ENCODE measurements at regions not wholly inside any gene's neighbourhood (a gene's known extent, or its start where the extent isn't known, plus 50 kb on each side); places are given as distances from the start of the nearest gene placed in this dataset.

DNA sequence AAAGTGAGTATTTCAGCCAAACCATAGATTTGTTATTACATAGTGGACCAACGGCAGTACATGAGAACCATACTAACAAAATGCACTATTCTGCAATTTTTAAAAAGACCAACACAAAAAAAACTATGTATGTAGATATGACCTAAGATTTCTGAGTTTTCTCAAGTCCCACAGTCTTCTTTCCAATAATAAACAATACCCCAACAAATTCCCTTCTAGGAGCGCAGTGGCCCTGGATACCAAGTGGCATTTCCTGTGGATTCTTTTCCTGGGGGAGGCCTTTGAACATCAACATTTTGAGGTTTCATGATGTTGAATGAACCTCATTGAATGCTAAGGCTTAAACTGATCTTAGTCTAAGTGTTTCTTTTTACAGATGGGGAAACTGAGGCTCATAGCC is 210.5 kb downstream of the BCAT1 start:
- H3K36me3 ChIP-seq (ENCODE audit: control insufficient read depth, insufficient read depth, low read length), result no peaks in the 10 kb centered on the region
- TF ChIP-seq, protein P1, sequence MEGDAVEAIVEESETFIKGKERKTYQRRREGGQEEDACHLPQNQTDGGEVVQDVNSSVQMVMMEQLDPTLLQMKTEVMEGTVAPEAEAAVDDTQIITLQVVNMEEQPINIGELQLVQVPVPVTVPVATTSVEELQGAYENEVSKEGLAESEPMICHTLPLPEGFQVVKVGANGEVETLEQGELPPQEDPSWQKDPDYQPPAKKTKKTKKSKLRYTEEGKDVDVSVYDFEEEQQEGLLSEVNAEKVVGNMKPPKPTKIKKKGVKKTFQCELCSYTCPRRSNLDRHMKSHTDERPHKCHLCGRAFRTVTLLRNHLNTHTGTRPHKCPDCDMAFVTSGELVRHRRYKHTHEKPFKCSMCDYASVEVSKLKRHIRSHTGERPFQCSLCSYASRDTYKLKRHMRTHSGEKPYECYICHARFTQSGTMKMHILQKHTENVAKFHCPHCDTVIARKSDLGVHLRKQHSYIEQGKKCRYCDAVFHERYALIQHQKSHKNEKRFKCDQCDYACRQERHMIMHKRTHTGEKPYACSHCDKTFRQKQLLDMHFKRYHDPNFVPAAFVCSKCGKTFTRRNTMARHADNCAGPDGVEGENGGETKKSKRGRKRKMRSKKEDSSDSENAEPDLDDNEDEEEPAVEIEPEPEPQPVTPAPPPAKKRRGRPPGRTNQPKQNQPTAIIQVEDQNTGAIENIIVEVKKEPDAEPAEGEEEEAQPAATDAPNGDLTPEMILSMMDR (IDR thresholded peaks at IDR 0.05; ENCODE audit: insufficient read depth, low read depth, low read length), result no peak
- no peak for DNase-seq (ENCODE audit: low read depth)
- CTCF ChIA-PET, result no interaction called here
- POLR2A ChIA-PET, result no interaction called here
- no peak overlapping the region for H3K4me3 ChIP-seq (ENCODE audit: low read depth, low read length)
- no peaks in the 10 kb centered on the region for H3K27me3 ChIP-seq (ENCODE audit: control insufficient read depth, insufficient read depth, low read length)

DNA sequence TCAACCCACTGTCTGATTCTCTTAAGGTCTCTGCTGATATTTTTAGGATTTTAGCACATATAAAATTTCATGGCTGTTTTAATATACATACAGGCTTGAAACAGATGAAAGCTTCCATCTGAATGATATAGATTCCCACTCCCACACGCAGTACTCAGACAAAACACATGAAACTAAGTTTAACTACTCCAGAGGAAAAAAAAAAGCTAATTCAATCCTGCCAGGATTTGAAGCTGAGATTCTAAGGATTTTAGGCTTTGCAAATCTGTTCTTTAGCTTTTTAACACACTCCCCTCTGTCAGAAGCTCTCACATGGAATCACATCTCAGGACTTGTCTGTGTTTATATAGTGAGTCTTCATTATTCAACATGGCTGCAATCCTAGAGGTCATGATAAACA is 217.3 kb downstream of the BCAT1 start:
- DNase-seq (ENCODE audit: low read depth), result no peak
- TF ChIP-seq, protein P1 (IDR thresholded peaks at IDR 0.05; ENCODE audit: insufficient read depth, low read depth, low read length), result no peak
- Histone ChIP-seq H3K36me3 (ENCODE audit: control insufficient read depth, insufficient read depth, low read length) (no peaks in the 10 kb centered on the region), H3K4me3 (ENCODE audit: low read depth, low read length) (no peak overlapping the region), H3K27me3 (ENCODE audit: control insufficient read depth, insufficient read depth, low read length) (no peaks in the 10 kb centered on the region)
- POLR2A ChIA-PET, result no interaction called here
- CTCF ChIA-PET, result interaction anchor here (0.7 kb wide), 1 partner anchor 11 kb away, joined by 3 read pairs; no protein-coding TSS in a partner anchor

DNA sequence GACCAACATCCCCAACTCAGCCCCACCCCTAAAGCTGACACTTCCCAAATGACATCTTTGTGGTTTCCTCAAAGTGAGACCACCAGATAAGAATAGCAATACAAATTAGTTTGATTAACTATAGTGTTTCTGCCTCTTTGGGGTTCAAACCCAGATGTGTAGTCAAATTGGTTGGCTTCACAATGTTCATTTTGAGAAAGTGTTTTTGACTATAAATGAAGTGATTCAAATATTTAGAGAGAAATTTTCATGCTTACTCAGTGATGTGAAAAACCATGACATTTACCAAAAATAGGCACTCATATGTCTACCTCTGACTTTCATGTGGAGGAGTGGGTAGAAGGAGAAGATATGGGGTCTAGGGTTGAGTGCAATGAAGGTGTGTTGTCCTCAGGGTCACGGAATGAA is 218.4 kb downstream of the BCAT1 start:
- CTCF ChIA-PET, result no interaction called here

DNA sequence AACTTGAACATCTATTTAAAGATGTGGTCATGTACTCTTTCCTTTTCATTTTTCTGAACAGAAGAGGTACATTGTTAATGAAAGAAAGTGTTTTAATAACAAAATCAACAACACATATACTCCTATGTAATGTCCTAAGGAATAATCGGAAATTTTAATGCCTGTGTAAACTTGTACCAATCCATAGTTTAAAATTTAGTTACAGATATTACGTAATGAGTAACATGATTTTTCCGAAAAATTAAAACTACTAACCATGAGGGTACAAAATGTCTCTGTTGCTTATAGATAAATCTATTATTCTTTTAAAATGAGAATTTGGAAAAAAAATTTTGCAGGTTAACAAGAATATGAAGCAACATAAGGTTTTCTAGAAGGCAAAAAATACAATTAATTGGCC is 220.1 kb downstream of the BCAT1 start:
- TF ChIP-seq, protein P1 (IDR thresholded peaks at IDR 0.05; ENCODE audit: insufficient read depth, low read depth, low read length), result no peak
- CTCF ChIA-PET, result no interaction called here
- POLR2A ChIA-PET, result no interaction called here
- Histone ChIP-seq H3K27me3 (ENCODE audit: control insufficient read depth, insufficient read depth, low read length) (no peaks in the 10 kb centered on the region), H3K36me3 (ENCODE audit: control insufficient read depth, insufficient read depth, low read length) (no peaks in the 10 kb centered on the region), H3K4me3 (ENCODE audit: low read depth, low read length) (no peak overlapping the region)
- DNase-seq (ENCODE audit: low read depth), result no peak

More for the DNA sequence above, 218.4 kb downstream of the BCAT1 start:
- Histone ChIP-seq H3K27me3 (ENCODE audit: control insufficient read depth, insufficient read depth, low read length) (no peaks in the 10 kb centered on the region), H3K4me3 (ENCODE audit: low read depth, low read length) (no peak overlapping the region), H3K36me3 (ENCODE audit: control insufficient read depth, insufficient read depth, low read length) (no peaks in the 10 kb centered on the region)
- POLR2A ChIA-PET, result no interaction called here
- no peak for DNase-seq (ENCODE audit: low read depth)
- TF ChIP-seq, protein P1 (IDR thresholded peaks at IDR 0.05; ENCODE audit: insufficient read depth, low read depth, low read length), result no peak

DNA sequence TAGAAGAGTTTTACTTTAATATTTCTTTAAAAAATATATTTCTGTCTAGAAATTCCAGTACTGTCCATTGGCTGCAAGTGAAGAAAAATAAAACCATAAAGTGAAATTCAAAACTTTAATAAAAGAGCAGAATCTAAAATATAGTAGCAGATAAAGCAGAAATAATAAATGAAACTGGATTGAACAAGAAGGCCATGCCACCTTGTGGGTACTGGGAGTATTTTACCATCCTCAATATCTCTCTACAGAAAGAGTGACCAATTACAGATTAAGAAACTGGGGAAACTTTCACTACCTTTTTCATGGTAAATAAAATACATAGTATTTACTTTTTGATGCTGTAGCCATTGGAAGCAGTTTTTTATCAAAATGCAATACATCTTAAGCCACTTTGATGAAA is 220.5 kb downstream of the BCAT1 start:
- Histone ChIP-seq H3K27me3 (ENCODE audit: control insufficient read depth, insufficient read depth, low read length) (no peaks in the 10 kb centered on the region), H3K36me3 (ENCODE audit: control insufficient read depth, insufficient read depth, low read length) (no peaks in the 10 kb centered on the region), H3K4me3 (ENCODE audit: low read depth, low read length) (no peak overlapping the region)
- TF ChIP-seq, protein P1 (IDR thresholded peaks at IDR 0.05; ENCODE audit: insufficient read depth, low read depth, low read length), result peak; percentile 23; the same call in 1 of the 2 replicates
- ChIA-PET POLR2A (no interaction called here), CTCF (no interaction called here)
- DNase-seq (ENCODE audit: low read depth), result no peak
